Inflammatory macrophage (primary cell): ENCODE measurements at regions not wholly inside any gene's neighbourhood (a gene's known extent, or its start where the extent isn't known, plus 50 kb on each side); places are given as distances from the start of the nearest gene placed in this dataset.

Source experiments
- DNase-seq, 2 donors: peaks; one replicate each; pipeline ENCODE4 v3.0.0-alpha.2; 2020 to 2022

DNA sequence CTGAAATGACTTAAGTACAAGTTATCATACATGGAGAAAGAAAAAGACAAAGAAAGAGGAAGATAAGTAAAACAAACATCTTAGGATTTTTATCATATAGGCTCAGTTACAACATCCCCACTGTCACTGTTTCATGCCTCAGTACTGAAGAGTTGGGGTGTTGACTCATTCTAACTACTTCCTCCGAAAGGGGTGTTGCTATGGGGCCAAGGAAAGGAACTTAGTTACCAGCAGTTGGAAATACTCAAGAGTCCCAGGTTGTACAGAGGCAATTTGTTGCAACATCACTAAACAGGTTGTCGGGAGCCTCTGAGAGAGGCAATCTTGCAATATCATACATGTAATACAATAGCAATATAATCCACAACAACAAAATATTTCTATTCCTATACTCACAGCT, 1264.7 kb downstream of the PCDH7 start:
- peak in 1 of 2 donors; percentile 2 for DNase-seq

- DNase-seq: no peak
These were observed 1276.1 kb downstream of the PCDH7 start for GRCh38 chr4:31995943-31996901.

DNA sequence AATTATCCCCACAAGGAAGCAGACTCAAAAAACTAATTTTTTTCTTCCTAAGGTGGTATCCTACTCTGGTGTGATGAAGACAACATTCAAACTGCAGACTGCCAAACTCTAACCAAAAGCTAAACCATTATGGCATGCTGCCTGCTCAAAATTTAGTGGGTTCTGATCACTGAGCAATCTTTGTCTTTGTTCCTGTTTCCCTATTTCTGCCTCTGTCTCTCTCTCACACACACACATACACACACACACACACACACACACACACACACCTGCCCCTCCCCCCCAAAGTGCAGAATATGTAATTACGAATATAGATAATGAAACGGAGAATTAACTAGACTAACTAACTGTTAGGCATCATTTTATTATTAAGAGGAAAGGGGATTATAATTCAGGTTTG, 1278.6 kb downstream of the PCDH7 start:
- DNase-seq: no peak

DNA sequence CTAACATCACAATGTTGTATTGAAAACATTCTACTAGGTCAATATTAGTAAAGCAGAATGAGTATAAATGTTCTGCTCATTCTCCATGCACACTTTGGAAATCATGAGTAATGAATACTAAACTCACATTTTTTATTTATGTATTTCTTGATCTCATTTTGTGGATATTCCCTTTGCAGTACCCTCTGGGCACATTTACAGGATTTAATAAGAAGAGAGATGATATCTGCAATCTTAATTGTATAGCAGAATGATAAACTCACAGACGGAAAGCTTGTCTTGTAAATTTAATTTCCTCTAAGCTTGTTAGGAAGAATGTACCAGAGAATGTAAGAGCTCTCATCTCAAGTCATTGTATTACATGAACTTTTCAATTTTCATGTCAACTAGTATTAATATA, 1279.7 kb downstream of the PCDH7 start:
- no peak for DNase-seq

DNA sequence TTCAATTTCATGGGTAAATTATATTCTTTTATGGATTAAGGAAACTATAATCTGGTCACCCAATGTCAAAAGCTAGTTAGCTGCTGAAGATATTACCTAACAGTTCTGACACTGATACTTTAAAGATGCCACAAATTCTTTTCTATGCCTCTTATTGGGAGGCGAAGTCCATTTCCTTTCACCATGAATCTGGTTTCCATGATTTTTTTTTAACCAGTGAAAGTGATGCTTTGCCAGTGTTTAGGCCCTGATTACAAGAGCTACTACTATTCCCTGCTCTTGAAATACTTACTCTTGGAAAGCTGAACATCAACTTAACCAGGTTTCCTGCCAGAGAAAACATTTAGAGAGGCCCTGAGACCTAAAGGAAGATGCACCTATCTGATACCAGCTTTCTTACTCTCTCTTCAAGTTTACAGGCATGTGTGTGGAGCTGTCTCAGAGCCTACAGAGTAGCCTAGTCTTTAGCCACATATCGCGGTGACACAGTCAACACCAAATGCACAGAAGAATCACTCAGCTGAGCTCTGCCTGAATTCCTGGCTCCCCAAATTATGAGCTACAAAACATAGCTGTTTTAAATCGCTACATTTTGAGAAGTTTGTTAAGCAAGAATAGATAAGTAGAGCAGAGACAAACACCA, 1280.8 kb downstream of the PCDH7 start:
- no peak for DNase-seq

- no peak for DNase-seq
These were observed 1282.0 kb downstream of the PCDH7 start for GRCh38 chr4:32002037-32002747.

- DNase-seq: no peak
These were observed 1283.4 kb downstream of the PCDH7 start for GRCh38 chr4:32003548-32003947.

GRCh38 chr4:32010221-32010620, 1290.1 kb downstream of the PCDH7 start:
- DNase-seq: no peak

DNA sequence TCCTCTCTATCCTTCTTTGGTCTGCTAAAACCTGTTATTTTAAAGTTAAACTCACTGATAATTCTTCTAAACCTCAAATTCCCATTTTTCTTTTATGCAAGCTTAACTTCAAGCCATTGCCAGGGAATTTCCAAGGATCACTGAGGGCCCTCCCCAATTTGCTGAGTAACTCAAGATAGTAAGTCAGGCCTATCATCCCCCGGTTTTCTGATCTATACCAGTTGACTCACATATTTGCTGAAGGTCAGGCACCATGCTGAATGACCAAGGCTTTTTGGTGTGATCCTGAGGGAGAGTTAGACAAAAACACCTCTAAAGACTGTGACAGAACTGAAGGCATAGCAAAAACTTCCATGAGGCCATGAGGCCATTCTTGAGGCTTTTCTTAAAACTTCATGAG, 1301.9 kb downstream of the PCDH7 start:
- DNase-seq: no peak

DNA sequence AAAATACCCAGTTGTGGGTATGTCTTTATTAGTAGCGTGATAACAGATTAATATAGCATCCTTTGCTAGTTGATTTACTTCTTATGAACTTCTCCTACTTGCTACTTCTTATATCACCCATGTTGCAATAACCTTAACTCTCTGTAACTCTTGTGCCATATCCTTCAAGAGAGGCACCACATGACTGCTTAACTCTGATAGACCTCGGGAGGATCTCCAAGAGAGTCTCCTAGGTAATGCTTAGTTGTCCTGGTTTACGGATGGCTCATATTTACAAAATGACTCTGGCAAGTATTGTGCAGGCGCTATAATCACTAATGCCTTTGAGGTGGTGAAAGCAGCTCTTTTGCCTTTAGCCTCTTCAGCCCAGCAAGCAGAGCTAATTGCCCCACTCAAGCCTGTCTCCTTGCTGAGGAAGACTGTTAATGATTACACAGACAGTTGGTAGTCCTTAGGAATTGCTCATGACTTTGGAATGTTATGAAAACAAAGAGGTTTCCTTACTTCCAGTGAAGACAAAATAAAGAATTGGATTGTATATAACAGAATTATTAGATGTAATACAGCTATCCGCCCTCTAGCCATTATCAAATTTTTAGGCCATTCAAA, 1305.8 kb downstream of the PCDH7 start:
- no peak for DNase-seq

DNA sequence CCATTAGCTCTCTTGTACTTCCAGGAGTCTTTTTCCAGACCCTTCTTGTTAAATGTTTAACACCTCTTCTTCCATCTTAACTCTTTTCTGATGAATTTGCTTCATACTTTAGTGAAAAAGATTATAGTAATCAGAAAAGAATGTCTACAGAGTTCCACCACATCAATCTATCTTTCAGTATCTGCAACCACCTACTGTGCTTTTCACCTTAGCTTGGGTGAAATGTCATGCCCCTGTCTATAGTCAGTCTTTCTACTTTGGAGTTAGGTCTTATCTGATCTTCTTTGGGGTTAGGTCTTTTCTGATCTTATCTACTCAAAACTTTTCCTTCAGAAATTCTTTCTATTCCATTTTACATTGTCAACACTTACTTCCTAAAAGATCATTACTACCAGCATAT, 1310.2 kb downstream of the PCDH7 start:
- DNase-seq: no peak

- DNase-seq: no peak
These were observed 1310.9 kb downstream of the PCDH7 start for GRCh38 chr4:32031026-32031425.

DNA sequence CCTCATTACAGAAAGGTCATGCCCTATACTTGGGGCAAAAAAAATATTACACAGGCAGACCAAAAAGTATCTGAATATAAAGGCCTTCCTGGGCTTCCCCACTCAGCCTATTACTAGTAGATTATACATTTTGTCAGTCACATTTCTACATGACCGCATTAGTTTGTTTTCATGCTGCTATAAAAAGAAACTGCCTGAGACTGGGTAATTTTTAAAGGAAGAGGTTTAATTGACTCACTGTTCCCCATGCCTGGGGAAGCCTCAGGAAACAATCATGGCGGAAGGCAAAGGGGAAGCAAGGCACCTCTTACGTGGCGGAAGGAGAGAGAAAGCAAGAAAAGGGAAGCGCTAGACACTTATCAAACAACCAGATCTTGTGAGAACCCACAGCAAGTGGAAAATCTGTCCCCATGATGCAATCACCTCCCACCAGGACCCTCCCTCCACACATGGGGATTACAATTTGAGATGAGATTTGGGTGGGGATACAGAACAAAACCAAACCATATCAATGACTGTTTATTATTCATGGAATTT, 1312.0 kb downstream of the PCDH7 start:
- no peak for DNase-seq

GRCh38 chr4:32037399-32037798, 1317.2 kb downstream of the PCDH7 start:
- DNase-seq: no peak

- no peak for DNase-seq
These were observed 1322.5 kb downstream of the PCDH7 start for GRCh38 chr4:32042486-32043247.

DNA sequence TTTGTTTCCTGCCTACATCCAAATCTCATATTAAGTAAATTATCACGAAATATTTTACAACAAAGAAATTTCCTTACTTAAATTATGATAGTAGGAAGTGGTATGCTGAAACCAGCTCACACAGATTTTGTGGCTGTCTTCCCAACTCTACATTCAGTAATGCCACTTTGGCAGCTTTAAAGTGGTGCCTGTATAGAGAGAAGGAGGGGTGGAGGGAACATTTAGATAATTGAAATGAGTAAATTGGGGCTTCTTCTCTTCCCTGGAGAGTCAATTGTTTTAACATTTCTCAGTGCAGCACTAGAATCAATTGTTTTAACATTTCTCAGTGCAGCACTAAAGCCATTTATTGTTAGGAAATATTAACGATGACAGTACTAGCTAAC, 1323.1 kb downstream of the PCDH7 start:
- DNase-seq: no peak

GRCh38 chr4:32061916-32062315, 1341.7 kb downstream of the PCDH7 start:
- DNase-seq: no peak

- DNase-seq: no peak
These were observed 1353.4 kb downstream of the PCDH7 start for GRCh38 chr4:32073542-32073941.

GRCh38 chr4:32087211-32087610, 1367.0 kb downstream of the PCDH7 start:
- DNase-seq: no peak

DNA sequence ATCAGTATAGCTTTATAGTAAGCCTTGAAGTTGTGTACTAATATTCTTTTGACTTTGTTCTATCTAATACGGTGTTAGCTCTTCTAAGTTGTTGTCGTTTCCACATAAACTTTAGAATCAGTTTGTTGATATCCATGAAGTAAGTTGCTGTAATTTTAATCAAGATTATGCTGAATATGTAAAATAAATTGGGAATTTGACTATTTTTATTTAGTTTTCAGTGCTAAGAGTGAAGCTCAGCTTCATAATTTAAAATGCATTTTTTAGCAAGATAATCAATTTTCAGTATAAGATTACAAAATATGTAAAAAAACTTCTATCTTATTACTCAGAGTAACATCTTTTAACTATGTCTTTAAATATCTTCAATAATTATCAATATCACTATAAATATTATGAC, 1374.8 kb downstream of the PCDH7 start:
- DNase-seq: no peak

DNA sequence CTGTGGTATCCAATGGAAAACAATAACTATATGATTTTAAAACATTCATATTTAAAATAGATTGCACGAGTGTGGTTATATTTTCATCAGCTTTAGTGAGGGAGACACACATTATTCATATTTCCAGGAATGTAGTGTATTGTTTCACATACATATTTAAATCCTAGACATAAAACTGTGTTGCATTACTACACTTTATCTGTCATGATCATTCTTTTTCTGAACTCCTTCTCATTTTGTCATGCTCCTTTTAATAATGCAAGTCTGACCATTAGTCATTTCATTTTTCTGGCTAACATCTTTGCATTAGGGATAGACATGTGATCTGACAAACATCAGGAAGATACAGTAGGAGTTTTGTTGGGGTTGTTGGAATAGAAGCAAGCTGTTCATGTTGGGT, 1382.7 kb downstream of the PCDH7 start:
- DNase-seq: no peak

DNA sequence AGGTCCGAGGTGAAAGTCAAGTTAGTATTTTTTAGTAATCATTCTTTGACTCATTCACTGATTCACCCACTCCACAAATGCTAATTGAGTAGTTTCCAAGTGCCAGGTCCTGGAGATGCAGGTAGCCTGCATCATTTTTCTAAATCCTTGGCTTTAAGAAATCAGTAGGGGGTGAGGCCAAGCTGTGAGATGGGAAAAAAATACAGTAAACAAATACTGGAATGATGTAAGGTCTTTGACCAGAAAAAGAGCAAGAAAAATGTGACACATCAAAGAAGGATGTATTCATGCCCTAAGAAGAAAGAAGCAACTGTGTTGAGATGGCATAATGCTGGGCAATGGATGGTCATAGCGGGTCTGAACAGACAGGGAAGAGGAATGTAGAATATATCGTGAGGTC, 1386.6 kb downstream of the PCDH7 start:
- no peak for DNase-seq
